ENCODE measurements at regions not wholly inside any gene's neighbourhood (a gene's known extent, or its start where the extent isn't known, plus 50 kb on each side); places are given as distances from the start of the nearest gene placed in this dataset.

DNA sequence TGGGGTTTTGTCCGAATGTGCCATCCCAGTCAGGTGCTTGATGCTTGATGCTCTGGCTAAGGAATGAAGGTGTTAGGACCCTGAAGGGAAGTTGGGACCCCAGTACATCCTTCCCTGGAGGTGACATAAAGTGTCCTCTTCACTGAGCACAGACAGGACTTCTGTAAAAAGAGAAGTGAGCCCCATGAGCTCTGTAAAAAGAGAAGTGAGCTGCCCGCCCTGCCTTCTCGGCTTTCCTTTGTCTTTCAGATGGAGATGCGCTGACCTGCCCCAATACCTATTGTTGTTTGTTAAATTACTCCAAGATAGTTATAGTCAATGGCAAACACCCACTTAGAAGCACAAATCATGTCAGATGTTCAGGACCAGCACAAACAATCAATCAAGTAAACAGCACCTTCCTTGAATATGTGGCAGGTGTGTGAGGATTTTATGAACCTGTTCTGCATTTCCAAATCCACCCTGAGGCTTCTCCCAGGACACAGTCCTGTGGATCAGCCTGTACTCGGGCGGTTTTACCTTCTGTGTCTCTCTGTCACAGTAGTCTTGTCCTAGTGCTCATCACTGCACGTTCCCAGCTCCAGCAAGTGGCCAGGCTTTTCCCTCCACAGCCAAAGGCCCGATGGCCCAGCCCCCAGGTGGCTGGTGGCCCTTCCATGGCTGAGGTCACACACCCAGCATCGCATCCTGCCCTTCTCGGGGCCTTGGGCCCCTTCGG lies 191.4 kb downstream of the MTRR start:
- TF ChIP-seq ZNF274 (IDR thresholded peaks at IDR 0.05; ENCODE audit: low read depth, low read length) = no peak
- TF ChIP-seq EGR1 (IDR thresholded peaks at IDR 0.05; ENCODE audit: low read depth) = no peak
- TF ChIP-seq, protein P1, sequence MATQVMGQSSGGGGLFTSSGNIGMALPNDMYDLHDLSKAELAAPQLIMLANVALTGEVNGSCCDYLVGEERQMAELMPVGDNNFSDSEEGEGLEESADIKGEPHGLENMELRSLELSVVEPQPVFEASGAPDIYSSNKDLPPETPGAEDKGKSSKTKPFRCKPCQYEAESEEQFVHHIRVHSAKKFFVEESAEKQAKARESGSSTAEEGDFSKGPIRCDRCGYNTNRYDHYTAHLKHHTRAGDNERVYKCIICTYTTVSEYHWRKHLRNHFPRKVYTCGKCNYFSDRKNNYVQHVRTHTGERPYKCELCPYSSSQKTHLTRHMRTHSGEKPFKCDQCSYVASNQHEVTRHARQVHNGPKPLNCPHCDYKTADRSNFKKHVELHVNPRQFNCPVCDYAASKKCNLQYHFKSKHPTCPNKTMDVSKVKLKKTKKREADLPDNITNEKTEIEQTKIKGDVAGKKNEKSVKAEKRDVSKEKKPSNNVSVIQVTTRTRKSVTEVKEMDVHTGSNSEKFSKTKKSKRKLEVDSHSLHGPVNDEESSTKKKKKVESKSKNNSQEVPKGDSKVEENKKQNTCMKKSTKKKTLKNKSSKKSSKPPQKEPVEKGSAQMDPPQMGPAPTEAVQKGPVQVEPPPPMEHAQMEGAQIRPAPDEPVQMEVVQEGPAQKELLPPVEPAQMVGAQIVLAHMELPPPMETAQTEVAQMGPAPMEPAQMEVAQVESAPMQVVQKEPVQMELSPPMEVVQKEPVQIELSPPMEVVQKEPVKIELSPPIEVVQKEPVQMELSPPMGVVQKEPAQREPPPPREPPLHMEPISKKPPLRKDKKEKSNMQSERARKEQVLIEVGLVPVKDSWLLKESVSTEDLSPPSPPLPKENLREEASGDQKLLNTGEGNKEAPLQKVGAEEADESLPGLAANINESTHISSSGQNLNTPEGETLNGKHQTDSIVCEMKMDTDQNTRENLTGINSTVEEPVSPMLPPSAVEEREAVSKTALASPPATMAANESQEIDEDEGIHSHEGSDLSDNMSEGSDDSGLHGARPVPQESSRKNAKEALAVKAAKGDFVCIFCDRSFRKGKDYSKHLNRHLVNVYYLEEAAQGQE (IDR thresholded peaks at IDR 0.05; ENCODE audit: low read depth) = no peak
- TF ChIP-seq CTCF (IDR thresholded peaks at IDR 0.05 in 2 of 3, conservative IDR thresholded peaks at IDR 0.05 in 1 of 3; ENCODE audit: borderline replicate concordance in 1 of 3, insufficient read depth in 1 of 3, low read depth in 2 of 3, low read length in 2 of 3) = no peak
- no peak for TF ChIP-seq RAD21 (IDR thresholded peaks at IDR 0.05; ENCODE audit: low read depth)
- no peak for TF ChIP-seq EZH2 (IDR thresholded peaks at IDR 0.05)
- TF ChIP-seq, protein P2, sequence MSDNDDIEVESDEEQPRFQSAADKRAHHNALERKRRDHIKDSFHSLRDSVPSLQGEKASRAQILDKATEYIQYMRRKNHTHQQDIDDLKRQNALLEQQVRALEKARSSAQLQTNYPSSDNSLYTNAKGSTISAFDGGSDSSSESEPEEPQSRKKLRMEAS (IDR thresholded peaks at IDR 0.05) = no peak
- no peak for TF ChIP-seq POLR2AphosphoS5 (IDR thresholded peaks at IDR 0.05; ENCODE audit: low read depth, low read length)
- no peak for TF ChIP-seq POLR2A (IDR thresholded peaks at IDR 0.05; ENCODE audit: borderline replicate concordance, extremely low read depth, insufficient read depth, insufficient read length)
- no peak for TF ChIP-seq SRF (IDR thresholded peaks at IDR 0.05; ENCODE audit: low read depth)
- no peak for TF ChIP-seq ZFX (IDR thresholded peaks at IDR 0.05)
- TF ChIP-seq YY1 (IDR thresholded peaks at IDR 0.05; ENCODE audit: extremely low read depth, insufficient replicate concordance, low read depth, low read length) = no peak
- no peak for TF ChIP-seq EZH2phosphoT487 (IDR thresholded peaks at IDR 0.05; ENCODE audit: borderline replicate concordance)
